GM19043 (cell line): ENCODE measurements at regions not wholly inside any gene's neighbourhood (a gene's known extent, or its start where the extent isn't known, plus 50 kb on each side); places are given as distances from the start of the nearest gene placed in this dataset.
A peak's percentile ranks its signal among the peaks of the same experiment; 100 is the strongest.
"Not testable (repeated sequence)": the region's sequence is repeated elsewhere in the genome, so short reads cannot be mapped to it uniquely, and the experiment has no call there.

Experiments used
- ATAC-seq: cut with Tn5 transposase; IDR thresholded peaks from one replicate; pipeline ENCODE4 v1.9.1; 2021; ENCODE audit warnings: low read depth; ENCODE audit not compliant: unreplicated experiment

DNA sequence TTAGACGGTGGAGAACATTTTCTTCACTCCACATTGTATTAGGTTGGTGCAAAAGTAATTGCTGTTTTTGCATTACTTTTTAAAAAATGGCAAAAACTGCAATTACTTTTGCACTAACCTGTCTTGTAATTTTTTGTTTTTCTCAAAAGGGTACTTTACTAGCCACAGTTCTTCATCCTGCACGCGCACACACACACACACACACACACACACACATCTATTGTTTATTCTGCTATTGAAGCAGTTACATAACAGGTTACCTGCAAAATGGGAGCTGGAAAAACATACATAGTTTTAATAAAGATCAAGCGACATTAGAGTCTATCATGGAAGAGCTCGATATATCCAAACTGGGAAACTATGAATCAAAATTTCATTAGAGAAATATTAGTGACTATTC lies 235.2 kb downstream of the SIM1 start:
- no peak for ATAC-seq

DNA sequence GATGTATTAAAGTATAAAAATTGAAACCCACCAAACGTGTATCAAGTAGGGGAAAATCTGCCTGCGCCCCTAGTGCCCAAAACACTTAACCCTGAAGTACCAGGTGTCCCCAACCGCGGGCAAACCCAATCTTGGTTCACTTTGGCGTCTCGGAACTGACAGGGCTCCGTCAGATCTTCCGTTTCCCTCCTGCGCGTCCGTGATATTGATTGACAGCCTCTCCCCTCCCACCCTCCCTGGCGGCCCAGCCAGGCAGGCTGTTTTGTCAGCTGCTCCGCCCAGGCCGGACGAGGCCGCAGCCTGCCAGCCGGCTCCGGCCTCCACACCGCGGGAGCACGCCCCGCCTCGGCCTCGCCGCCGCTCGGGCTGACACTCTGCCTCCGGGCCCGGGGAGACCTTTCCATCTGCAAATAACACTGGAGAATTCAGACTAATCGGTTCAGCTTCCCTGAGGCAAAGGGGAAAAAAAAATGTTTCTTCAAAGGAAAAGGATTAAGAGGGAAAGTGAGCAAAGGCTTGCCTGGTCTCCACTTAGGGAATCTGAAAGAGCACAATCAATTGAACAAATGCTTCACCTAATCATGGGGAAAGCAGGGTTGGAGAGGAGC lies 234.9 kb upstream of the MCHR2 start:
- peak; percentile 99 for ATAC-seq

DNA sequence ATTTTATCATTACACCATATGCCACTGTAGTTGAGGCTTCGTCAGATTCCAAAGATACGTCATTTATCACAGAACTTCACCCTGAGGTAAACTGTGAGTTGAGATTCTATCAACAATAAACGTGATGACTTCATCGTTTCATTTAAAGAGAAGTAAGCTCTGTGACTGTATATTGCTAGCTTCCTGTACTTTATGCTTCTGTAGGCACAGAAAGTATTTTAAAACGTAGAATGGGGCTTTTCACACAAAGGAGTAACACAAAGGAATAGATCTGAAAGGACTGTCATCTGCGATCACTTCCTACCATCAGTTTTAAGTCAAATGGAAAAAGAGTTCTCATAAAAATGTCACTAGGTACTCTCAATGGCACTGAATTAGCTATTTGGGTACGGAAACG lies 234.4 kb upstream of the MCHR2 start:
- peak; percentile 3 for ATAC-seq

DNA sequence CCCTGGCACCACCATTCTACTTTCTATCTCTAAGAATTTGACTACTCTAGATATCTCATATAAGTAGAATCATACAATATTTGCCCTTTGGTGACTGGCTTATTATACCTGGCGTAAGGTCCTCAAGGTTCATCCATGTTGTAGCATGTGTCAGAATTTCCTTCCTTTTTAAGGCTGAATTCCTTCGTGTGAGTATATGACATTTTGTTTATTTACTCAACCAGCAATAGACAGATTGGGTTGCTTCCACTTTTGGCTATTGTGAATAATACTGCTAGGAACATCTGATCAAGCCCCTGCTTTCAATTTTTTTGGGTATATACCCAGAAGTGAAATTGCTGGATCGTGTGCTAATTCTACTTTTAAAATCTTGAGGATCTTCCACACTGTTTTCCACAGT lies 232.8 kb upstream of the MCHR2 start:
- ATAC-seq, result no peak

DNA sequence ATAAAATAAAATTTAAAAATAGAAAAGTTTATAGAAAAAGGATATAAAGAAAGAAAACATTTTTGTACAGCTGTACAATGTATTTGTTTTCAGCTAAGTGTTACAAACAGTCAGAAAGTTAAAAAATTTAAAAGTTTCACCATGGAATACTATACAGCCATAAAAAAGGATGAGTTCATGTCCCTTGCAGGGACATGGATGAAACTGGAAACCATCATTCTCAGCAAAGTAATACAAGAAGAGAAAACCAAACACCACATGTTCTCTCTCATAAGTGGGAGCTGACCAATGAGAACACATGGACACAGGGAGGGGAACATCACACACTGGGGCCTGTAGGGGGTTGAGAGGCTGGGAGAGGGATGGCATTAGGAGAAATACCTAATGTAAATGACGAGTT lies 229.9 kb upstream of the MCHR2 start:
- not testable (repeated sequence) for ATAC-seq

DNA sequence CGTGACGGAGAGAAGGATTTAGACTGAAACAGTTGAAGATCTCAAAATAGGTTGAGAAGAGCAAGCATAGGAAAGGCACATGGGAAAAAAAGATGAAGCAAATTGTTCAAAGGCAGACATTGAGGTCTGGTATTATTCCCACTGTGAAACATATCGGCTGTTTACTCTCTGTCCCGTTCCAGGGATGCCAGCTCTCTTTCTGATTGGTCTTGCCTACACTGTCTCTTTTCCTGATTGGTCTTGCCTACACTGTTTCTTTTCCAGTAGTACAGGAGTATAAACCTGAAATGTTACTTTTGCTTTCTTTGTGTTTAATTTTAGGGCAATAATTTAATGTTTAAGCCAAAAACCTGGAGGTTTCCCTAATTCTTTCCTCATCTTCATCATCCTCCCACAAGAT lies 226.5 kb upstream of the MCHR2 start:
- ATAC-seq, result no peak

DNA sequence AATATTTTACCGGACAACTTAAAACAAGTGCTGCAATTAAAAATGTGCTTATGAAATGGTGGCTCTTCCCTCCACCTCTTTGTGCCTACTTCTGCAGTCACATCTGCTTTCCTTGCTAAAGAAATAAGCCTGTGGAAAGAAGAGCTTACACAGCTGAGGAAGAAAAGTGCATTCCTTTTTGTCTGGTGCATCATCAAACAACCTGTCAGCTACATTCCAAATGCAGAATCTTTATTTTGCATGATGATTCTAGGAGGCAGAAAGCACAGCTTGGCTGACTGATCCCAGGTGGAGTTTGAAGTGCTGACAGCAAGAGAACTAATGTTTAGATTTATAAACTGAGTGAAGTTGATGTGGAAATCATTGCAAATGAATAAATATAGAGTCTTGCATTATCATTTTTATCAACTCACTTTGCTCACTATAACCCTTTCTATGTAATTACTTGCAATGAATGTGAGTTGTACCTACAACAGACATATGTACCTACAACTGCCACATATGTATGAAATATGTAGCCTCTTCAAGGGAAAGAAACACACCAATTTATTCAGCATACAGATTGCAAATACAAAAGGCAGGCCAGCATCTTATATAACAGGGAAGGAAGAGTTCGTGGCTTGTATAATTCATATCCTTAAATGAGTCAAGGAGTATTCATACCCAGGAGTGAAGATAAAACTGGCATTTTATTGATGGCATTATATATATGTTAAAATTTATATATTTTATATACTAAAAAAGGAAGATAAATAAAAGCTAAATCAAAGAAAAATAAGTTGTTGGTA lies 223.4 kb upstream of the MCHR2 start:
- no peak for ATAC-seq

DNA sequence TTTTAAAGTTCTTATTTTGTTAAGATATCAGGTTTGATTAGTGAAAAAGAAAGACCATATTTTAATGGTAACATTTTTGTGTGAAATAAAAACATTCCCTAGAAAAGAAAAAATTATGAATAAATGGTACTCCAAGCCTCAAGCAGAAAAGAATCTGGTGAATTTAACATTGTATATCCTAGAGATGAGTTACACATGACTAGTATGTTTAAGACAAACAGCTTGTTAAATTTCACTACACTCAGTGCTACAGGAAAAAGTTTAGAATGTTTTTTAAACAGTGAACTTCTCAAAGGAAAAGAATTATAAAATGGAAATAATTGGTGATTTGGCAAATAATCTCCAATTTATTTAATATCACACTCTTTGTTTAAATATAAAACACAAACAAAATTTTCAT lies 222.7 kb upstream of the MCHR2 start:
- no peak for ATAC-seq

DNA sequence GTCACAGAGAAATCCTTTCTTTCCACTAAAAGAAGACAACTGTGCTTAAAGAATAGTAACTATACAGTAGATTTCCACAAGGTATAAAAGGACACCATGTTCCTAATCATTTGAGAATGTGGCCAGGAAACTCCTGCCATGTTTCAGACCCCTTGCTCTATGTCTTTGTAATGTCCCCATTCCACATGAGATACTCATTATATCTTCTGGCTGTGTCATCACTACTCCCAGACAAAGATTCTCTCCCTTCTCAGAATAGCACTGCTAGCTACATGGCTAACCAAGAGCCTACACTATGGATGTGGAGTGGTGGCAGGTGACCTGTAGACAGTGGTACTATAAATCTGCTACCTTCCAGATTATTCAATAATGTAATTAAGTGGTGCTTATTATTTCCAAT lies 218.1 kb upstream of the MCHR2 start:
- no peak for ATAC-seq

DNA sequence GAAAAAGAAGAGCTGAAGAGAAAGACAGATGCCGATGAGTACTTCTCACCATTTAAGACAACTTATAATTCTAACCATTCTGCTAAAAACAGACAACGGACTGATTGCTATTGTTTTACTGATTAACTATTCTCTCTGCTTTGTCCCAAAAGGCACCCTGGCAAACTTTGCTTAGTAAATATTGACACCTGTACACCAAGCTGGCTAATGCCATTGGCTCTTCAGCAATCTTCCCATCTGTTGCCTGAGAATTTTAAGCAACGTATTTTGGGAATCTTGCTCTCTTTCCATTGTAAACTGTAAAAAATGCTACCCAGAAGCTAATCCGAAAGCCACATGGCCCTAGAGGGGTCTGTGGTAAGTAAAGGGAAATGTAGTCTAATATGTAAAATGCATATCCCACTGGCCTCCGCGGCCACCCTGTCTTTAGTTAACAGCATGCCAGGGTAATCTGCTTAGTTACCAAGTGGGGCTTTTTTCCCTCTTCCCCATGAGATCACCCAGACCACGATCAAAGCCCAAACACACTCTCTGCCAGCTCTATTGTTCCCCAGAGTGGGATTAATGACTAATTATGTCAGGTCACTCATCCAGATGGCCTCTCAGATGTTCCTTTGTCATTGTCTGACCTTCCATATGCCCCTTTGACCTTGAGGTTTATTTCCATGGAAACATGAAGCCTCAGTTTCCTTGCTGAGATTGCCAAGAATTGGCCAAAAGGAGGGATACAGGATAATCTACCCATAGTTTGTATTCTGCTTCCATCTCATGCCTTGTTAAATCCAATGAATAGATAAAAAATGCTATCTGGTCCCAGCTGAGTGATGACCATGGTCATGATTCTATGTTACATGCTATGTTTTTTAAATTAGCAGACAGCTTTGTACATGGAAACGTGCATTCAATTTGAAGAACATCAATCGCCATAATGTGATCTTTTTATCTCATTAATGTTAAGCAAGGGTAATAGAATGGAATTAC lies 216.4 kb upstream of the MCHR2 start:
- no peak for ATAC-seq

DNA sequence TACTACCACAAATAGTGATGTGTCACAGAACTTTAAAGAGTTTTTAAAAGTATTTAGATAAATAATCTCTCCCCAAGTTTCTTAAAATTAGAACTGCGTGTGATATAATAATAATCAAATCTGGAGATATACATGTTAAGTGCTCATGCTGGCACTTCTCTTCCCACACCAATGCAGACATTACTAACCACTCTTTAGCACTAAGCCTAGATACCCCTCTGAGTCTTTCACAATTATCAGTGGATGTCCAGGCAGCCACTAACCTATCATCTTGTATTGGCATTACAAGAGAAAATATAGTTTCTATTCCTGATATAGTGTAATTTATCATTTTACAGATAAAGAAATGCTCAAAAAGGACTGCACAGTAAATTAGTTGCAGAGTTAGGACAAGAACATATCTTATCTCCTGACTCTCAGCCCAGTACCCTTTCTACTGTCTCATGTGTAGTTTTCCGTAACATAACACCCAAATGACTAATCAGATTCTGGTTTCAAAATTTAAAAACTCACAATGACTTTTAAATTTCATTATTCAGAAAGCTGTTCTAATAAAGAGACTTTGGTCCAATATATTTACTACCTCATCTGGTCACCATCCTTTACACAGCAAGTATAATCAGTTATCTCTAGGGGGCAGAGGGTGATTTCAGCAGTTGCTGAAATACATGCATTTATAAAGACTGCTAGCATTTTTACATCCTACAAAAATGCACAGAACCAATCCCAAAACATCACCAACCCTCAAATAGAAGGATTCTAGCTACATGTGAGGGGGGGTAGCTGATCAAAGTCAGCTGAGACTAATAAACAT lies 215.5 kb upstream of the MCHR2 start:
- no peak for ATAC-seq

DNA sequence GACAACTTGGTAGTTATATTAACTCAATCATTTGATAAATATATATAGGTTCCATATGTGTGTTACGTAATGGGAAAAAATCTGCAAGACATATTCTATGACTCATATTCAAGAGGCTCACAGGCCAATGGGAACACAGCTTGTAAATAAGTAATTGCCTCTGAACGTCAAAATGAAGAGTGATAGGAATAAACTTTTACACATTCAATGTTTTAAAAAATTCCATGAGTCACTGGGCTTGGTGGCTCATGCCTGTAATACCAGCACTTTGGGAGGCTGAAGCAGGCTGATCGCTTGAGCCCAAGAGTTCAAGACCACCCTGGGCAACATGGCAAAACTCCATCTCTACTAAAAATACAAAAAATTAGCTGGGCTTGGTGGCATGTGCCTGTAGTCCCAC lies 209.4 kb upstream of the MCHR2 start:
- no peak for ATAC-seq

DNA sequence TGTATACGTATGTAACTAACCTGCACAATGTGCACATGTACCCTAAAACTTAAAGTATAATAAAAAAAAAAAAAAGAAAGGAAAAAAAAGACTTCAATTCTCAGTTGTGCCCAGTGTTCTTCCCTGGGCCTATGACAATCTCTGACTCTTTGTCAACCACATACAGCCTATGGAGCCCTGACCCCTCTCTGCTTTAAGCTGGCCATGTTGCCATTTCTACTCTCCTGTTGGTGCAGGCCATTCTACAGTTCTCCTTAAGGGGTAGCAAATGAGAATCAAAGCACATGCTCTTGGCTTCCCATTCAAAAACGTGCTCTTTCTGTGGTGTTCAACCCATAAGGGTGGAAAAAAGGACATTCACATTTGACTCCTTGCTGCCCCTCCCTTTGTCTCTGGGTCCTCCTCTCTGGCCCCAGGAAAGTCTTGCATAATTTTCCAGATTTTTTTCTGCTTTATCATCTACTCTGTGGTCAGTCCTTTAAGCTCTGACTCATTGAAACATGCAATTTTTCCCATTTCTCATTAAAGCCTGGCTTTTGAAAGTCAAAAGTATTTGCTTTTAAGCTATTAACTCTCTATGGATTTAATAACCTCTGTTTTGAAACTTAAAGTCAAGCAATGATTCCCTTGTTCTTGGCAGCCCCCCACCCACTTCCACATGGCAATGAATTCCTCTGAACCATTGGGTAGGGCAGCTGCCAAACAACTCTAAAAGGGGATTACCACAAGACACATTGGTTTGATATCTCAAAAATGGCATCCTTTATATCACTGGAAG lies 208.6 kb upstream of the MCHR2 start:
- ATAC-seq, result no peak

DNA sequence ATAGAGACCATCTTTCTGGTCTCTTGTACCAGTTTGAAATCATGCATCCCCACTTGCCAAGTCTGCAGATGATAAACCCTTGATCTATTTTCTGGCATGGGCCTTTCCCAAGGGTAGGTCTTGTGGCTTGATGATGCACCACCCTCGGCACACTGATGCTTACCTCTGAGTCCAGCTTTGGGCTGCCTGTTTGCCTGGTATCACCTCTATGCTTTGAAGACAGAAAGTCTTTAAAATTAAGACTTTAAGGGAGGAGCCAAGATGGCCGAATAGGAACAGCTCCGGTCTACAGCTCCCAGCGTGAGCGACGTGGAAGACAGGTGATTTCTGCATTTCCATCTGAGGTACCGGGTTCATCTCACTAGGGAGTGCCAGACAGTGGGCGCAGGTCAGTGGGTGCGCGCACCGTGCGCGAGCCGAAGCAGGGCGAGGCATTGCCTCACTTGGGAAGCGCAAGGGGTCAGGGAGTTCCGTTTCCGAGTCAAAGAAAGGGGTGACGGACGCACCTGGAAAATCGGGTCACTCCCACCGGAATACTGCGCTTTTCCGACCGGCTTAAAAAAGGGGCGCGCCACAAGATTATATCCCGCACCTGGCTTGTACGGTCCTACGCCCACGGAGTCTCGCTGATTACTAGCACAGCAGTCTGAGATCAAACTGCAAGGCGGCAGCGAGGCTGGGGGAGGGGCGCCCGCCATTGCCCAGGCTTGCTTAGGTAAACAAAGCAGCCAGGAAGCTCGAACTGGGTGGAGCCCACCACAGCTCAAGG lies 202.4 kb upstream of the MCHR2 start:
- ATAC-seq, result not testable (repeated sequence)

DNA sequence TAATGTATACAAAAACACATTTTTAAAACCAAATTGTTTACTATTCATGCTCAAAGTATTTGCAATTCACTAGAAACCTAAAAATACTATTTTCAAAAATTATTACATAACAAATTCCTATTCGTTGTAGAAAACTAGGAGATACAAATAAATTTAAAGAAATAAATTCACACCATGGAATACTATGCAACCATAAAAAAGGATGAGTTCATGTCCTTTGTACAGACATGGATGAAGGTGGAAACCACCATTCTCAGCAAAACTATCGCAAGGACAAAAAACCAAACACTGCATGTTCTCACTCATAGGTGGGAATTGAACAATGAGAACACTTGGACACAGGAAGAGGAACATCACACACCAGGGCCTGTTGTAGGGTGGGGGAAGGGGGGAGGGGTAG lies 201.2 kb upstream of the MCHR2 start:
- not testable (repeated sequence) for ATAC-seq

DNA sequence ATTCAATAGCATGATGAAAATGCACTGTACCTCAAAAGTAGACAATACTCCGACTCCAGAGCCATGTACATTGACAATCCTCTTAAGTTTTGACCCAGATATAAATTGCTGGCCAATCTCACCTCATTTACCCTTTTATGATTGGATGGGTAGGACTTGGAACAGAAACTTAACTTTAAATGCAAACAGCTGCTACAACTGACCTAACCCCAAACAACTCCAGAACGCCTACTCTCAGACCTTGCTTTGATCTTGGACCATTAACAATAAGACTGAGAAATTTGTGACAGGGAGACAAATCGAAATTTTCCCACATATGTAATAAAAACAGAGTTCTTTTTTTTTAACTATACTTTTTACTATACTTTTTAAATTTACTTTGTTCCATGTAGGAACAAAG lies 200.5 kb upstream of the MCHR2 start:
- no peak for ATAC-seq

DNA sequence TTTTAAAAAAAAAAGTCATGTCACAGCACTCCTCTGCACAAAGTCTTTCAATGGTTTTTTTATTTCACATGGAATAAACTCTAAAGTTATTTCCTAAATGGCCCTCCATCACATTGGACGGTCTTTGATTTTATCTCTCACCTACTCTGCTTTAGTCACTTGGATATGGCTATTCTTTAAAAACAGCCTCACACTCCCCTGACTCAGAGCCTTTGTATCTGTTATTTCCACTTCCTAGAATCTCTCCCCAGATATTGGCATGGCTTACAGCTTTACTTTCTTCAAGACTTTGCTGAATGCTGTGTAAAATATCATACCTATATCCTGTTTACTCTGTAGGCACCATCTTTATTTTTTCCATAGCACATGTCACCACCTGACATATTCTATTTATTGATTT lies 194.7 kb upstream of the MCHR2 start:
- no peak for ATAC-seq

DNA sequence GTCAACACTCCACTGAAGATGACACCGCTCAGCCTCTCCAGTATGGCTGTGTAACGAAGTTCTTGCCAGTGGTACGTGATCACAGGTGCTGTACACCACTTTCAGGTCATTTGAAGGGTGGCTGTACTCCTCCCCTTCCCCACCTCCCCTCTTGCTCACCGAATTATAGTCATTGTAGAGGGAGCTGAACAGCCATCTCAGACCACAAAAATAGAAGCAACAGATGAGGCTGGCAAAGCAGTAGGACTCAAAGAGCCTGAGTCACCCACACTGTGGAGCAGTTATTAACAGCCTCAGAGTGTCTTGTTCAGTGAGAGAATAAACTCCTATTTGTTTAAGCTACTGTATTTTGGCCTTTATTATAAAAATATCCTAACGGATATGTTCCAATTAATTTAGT lies 192.5 kb upstream of the MCHR2 start:
- ATAC-seq, result no peak

DNA sequence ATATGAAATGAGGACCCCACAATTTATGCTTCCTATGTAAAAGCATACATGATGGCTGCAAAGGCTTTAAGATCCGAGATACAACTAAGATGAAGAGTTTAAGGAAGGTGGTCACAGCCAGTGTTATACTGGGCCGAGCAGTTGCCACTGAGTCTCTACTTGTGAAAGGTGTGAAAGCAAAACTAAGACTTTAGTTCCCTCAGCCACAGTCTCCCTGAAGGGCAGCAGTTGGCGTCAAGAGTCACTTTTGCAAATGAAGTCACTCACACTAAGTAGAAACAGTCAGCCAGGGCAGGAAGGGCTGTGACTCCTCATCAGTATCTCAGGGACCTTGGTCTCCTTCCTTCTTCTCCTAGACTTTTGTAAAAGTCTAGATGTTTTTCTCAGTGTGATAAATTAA lies 191.6 kb upstream of the MCHR2 start:
- ATAC-seq, result no peak
